Activated CD8-positive, alpha-beta T cell treated with anti-CD3 and anti-CD28 coated beads for 36 hours (primary cell): ENCODE measurements at regions not wholly inside any gene's neighbourhood (a gene's known extent, or its start where the extent isn't known, plus 50 kb on each side); places are given as distances from the start of the nearest gene placed in this dataset.

ENCODE experiments used
- ATAC-seq: fragments of 200-7000 bp; cut with Tn5 transposase; one replicate; pipeline ENCODE4 v1.10.0; 2021; ENCODE audit warnings: mild to moderate bottlenecking, moderate library complexity
- CTCF ChIA-PET: fragments of 350-600 bp; sonication (Branson Sonifier 250); formaldehyde crosslinking; loops from one replicate; lab custom pipeline; 2021; ENCODE audit warnings: antibody characterized with exemption; lab: Charles Lee
- POLR2A ChIA-PET: fragments of 350-600 bp; sonication (Branson Sonifier 250); formaldehyde crosslinking; loops from one replicate; lab custom pipeline; 2021; ENCODE audit warnings: antibody characterized with exemption; lab: Charles Lee
- DNase-seq: peaks from one replicate; pipeline ENCODE4 v3.0.0-alpha.2; 2020
- H3K27ac Mint-ChIP-seq: one replicate; pipeline ENCODE4 v1.8.0; 2021; ENCODE audit warnings: mild to moderate bottlenecking, mixed read lengths
- H3K27me3 Mint-ChIP-seq: one replicate; pipeline ENCODE4 v1.8.0; 2021; ENCODE audit warnings: mixed read lengths
- H3K36me3 Mint-ChIP-seq: one replicate; pipeline ENCODE4 v1.8.0; 2021; ENCODE audit warnings: low read depth, mixed read lengths
- H3K4me1 Mint-ChIP-seq: one replicate; pipeline ENCODE4 v1.8.0; 2021; ENCODE audit warnings: low read depth, mixed read lengths
- H3K4me3 Mint-ChIP-seq: one replicate; pipeline ENCODE4 v1.8.0; 2021; ENCODE audit warnings: mild to moderate bottlenecking, moderate library complexity, mixed read lengths
- H3K9me3 Mint-ChIP-seq: one replicate; pipeline ENCODE4 v1.8.0; 2021; ENCODE audit warnings: mixed read lengths
- CTCF ChIP-seq: fragments of 200-600 bp; IDR thresholded peaks from one replicate; pipeline ENCODE4 v1.8.0; 2022; ENCODE audit warnings: antibody characterized with exemption, mild to moderate bottlenecking
- intact Hi-C: fragments of 100-400 bp; cut with micrococcal nuclease; formaldehyde crosslinking; loops from one replicate; pipeline ENCODE4 v1.10.0; 2022

- H3K9me3 Mint-ChIP-seq, result no peaks in the 10 kb centered on the region
- H3K4me1 Mint-ChIP-seq, result no peaks in the 10 kb centered on the region
- intact Hi-C loops, result no loop called here
- DNase-seq, result no peak
- H3K4me3 Mint-ChIP-seq, result no peak overlapping the region
- ChIA-PET POLR2A (no interaction called here), CTCF (interaction anchor here (0.6 kb wide), 1 partner anchor 100 kb away, joined by 3 read pairs; no protein-coding TSS in a partner anchor)
- ATAC-seq, result no peak
- no peaks in the 10 kb centered on the region for H3K36me3 Mint-ChIP-seq
- peaks cover 1% of the 10 kb centered on the region for H3K27me3 Mint-ChIP-seq
- no peak for TF ChIP-seq CTCF
- H3K27ac Mint-ChIP-seq, result no peak overlapping the region
These were observed 157.6 kb upstream of the PDE3A start for GRCh38 chr12:20210621-20211215.

- no peaks in the 10 kb centered on the region for H3K4me1 Mint-ChIP-seq
- POLR2A ChIA-PET, result no interaction called here
These were observed 156.8 kb upstream of the PDE3A start for GRCh38 chr12:20211541-20211940.

GRCh38 chr12:20211981-20212421 lies 156.3 kb upstream of the PDE3A start:
- CTCF ChIA-PET, result no interaction called here
- POLR2A ChIA-PET, result no interaction called here
- ATAC-seq, result no peak
- TF ChIP-seq CTCF, result no peak
- intact Hi-C loops, result no loop called here
- H3K27ac Mint-ChIP-seq, result no peak overlapping the region
- peaks cover 1% of the 10 kb centered on the region for H3K27me3 Mint-ChIP-seq
- no peak for DNase-seq
- no peaks in the 10 kb centered on the region for H3K4me1 Mint-ChIP-seq
- no peak overlapping the region for H3K4me3 Mint-ChIP-seq
- no peaks in the 10 kb centered on the region for H3K36me3 Mint-ChIP-seq
- H3K9me3 Mint-ChIP-seq, result no peaks in the 10 kb centered on the region

More at GRCh38 chr12:20211541-20211940, 156.8 kb upstream of the PDE3A start:
- Mint-ChIP-seq H3K4me3 (no peak overlapping the region), H3K9me3 (no peaks in the 10 kb centered on the region), H3K27ac (no peak overlapping the region), H3K36me3 (no peaks in the 10 kb centered on the region), H3K27me3 (peaks cover 1% of the 10 kb centered on the region)
- DNase-seq (no peak), ATAC-seq (no peak)
- CTCF ChIA-PET, result no interaction called here
- no peak for TF ChIP-seq CTCF
- intact Hi-C loops, result no loop called here

- no peak for TF ChIP-seq CTCF
- no peaks in the 10 kb centered on the region for H3K36me3 Mint-ChIP-seq
- ATAC-seq, result no peak
- no peak for DNase-seq
- CTCF ChIA-PET, result no interaction called here
- no peaks in the 10 kb centered on the region for H3K4me1 Mint-ChIP-seq
- intact Hi-C loops, result no loop called here
- POLR2A ChIA-PET, result no interaction called here
- no peak overlapping the region for H3K27ac Mint-ChIP-seq
- no peak overlapping the region for H3K4me3 Mint-ChIP-seq
- no peaks in the 10 kb centered on the region for H3K9me3 Mint-ChIP-seq
- peaks cover 1% of the 10 kb centered on the region for H3K27me3 Mint-ChIP-seq
These were observed 155.4 kb upstream of the PDE3A start for GRCh38 chr12:20212658-20213555.
